Prostate gland (tissue), 2 donors: ENCODE measurements at regions not wholly inside any gene's neighbourhood (a gene's known extent, or its start where the extent isn't known, plus 50 kb on each side); places are given as distances from the start of the nearest gene placed in this dataset.

ENCODE experiments used
- DNase-seq: peaks from one replicate; pipeline ENCODE4 v3.0.0-alpha.2; 2019; ENCODE audit warnings: low spot score
- H3K27ac ChIP-seq, 2 donors: fragments of 200-600 bp; sonication (generic); 2 replicates each; pipeline ENCODE4 v1.5.1; 2017 to 2019
- H3K27me3 ChIP-seq: fragments of 200-600 bp; sonication (generic); replicated peaks from 2 replicates; pipeline ENCODE4 v1.5.1; 2019; ENCODE audit not compliant: insufficient read depth
- H3K36me3 ChIP-seq, 2 donors: fragments of 200-600 bp; sonication (generic); 1 replicate in 1 of 2; 2 replicates in 1 of 2; pipeline versions ENCODE4 v1.5.1 to v1.8.1; 2017 to 2019
- H3K4me1 ChIP-seq: fragments of 200-600 bp; sonication (generic); replicated peaks from 2 replicates; pipeline ENCODE4 v1.5.1; 2019
- H3K4me3 ChIP-seq, 2 donors: fragments of 200-600 bp; sonication (generic); 2 replicates each; pipeline ENCODE4 v1.5.1; 2017 to 2019
- H3K9me3 ChIP-seq: fragments of 200-600 bp; sonication (generic); 2 replicates; pipeline ENCODE4 v1.5.1; 2017
- POLR2A ChIP-seq: fragments of 450-650 bp; IDR thresholded peaks from one replicate; pipeline ENCODE4 v1.6.1; 2016; ENCODE audit warnings: antibody characterized with exemption, mild to moderate bottlenecking
- POLR2AphosphoS5 ChIP-seq: sonication (generic); formaldehyde crosslinking; IDR thresholded peaks from one replicate; pipeline ENCODE4 v1.6.1; 2017; ENCODE audit warnings: antibody characterized with exemption
- WGBS: methylation state at CpG from one replicate; pipeline ENCODE4 v1.1.5; 2018; 5-methylcytosine and 5-hydroxymethylcytosine counted together
- intact Hi-C: fragments of 100-400 bp; cut with DNase I; formaldehyde crosslinking; loops from one replicate; pipeline ENCODE4 v1.14.2; 2022
- TF ChIP-seq, protein P1 (sequence below), 4 experiments: fragments of 200-600 bp in 2 of 4; fragments of 450-650 bp in 2 of 4; sonication (generic) in 2 of 4; IDR thresholded peaks; 1 replicate in 3 of 4; 2 replicates in 1 of 4; pipeline ENCODE4 v1.5.1; 2016 to 2019; ENCODE audit warnings: antibody characterized with exemption in 4 of 4, mild to moderate bottlenecking in 2 of 4, moderate library complexity in 2 of 4

DNA sequence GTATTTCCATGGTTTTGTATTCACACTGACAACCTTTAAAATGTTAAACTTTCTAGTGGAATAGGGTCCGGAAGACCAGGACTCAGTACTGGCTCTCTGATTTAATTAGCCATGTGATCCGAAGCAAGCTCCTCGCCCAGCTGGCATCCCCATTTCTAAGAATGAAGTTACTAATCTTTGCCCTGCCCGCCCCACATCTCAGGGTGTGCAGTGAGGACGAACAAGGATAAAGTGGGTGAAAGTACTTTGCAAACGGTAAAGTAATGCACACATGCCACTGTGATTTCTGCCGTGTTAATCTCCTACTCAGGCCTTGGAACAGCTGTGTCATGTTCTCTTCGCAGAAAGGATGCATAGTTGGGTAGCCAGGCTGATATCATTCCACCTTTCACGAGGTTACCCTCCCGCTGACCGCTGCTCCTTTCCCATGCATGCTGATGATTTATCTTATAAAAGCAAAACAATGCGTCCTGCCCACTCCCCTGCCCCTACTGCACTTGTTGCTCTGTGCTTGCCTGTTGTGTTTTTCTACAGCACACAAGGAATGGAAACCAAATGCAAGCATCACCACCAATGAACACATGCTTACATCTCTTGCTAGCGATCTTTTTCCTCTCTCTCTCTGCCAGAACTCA, 539.0 kb downstream of the EFNB2 start:
- 86% methylated on average over 13 of the region's 13 CpGs for WGBS
- Histone ChIP-seq H3K27me3 (no peaks in the 10 kb centered on the region), H3K4me3 (no peak overlapping the region), H3K36me3 (no peaks in the 10 kb centered on the region), H3K4me1 (no peaks in the 10 kb centered on the region), H3K9me3 (no peaks in the 10 kb centered on the region), H3K27ac (no peak overlapping the region)
- intact Hi-C loops: no loop called here
- DNase-seq: no peak
- TF ChIP-seq POLR2AphosphoS5 (no peak), POLR2A (no peak)
- TF ChIP-seq, protein P1, sequence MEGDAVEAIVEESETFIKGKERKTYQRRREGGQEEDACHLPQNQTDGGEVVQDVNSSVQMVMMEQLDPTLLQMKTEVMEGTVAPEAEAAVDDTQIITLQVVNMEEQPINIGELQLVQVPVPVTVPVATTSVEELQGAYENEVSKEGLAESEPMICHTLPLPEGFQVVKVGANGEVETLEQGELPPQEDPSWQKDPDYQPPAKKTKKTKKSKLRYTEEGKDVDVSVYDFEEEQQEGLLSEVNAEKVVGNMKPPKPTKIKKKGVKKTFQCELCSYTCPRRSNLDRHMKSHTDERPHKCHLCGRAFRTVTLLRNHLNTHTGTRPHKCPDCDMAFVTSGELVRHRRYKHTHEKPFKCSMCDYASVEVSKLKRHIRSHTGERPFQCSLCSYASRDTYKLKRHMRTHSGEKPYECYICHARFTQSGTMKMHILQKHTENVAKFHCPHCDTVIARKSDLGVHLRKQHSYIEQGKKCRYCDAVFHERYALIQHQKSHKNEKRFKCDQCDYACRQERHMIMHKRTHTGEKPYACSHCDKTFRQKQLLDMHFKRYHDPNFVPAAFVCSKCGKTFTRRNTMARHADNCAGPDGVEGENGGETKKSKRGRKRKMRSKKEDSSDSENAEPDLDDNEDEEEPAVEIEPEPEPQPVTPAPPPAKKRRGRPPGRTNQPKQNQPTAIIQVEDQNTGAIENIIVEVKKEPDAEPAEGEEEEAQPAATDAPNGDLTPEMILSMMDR (IDR thresholded peaks at IDR 0.05): no peak

DNA sequence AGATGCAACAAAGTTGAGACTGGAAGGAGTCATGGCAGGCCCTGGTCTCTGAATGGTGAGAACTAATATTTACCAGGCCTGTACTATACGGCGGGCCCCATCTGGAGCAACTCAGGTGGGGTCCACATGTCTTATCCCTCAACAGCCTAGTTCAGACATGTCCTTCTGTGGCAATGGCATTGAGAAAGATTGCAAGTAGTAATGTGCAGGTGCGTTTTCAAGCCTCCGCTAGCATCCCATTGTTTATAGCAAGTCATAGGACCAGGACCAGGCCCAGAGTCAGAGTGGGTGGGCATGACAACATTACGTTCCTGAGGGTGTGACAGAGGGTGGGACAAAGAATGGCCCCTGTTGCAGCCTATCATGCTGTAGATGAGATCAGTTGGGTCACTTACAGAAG, 541.1 kb downstream of the EFNB2 start:
- no peaks in the 10 kb centered on the region for H3K36me3 ChIP-seq
- H3K9me3 ChIP-seq: no peaks in the 10 kb centered on the region
- 92% methylated on average over 5 of the region's 5 CpGs for WGBS
- TF ChIP-seq POLR2AphosphoS5 (no peak), POLR2A (no peak)
- TF ChIP-seq, protein P1 (IDR thresholded peaks at IDR 0.05): no peak
- DNase-seq: no peak
- intact Hi-C loops: no loop called here
- H3K27me3 ChIP-seq: no peaks in the 10 kb centered on the region
- no peak overlapping the region for H3K4me3 ChIP-seq
- H3K4me1 ChIP-seq: no peaks in the 10 kb centered on the region
- no peak overlapping the region for H3K27ac ChIP-seq

DNA sequence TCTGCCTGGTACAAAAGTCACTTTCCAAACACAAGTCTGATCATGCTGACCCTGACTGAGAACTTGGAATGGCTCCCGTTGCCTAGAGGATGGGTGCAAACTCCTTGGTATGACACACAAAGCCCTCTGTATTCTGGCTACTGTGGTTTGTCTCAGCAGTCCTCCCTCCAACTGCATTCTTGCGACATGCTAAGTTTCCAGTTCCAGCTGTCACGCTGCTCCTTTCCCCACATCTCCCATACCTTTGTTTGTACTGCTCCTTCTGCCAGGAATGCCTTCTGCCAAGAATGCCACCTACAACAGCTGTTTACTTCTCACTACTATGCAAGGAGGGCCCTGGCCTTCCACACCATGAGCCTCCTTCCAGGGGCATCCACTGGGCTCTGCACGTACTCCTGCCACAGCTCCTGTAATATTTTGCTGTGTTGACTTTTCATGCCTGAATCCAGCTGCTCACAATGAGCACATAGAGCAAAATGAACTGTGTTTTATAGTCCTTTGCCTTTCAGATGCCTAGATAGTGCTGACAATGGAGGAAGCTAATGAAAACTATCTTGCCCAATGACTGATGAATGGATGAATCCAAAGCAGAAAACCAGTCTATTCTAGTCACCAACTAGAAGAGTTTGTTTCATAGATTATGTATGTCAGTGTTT, 543.7 kb downstream of the EFNB2 start:
- TF ChIP-seq, protein P1 (IDR thresholded peaks at IDR 0.05): no peak
- no peak for TF ChIP-seq POLR2A
- TF ChIP-seq POLR2AphosphoS5: peak; percentile 78
- Histone ChIP-seq H3K4me3 (no peak overlapping the region), H3K27me3 (no peaks in the 10 kb centered on the region), H3K27ac (no peak overlapping the region), H3K9me3 (no peaks in the 10 kb centered on the region), H3K4me1 (no peaks in the 10 kb centered on the region), H3K36me3 (no peaks in the 10 kb centered on the region)
- WGBS: 31% methylated on average over 4 of the region's 4 CpGs
- intact Hi-C loops: no loop called here
- DNase-seq: peak; percentile 91

DNA sequence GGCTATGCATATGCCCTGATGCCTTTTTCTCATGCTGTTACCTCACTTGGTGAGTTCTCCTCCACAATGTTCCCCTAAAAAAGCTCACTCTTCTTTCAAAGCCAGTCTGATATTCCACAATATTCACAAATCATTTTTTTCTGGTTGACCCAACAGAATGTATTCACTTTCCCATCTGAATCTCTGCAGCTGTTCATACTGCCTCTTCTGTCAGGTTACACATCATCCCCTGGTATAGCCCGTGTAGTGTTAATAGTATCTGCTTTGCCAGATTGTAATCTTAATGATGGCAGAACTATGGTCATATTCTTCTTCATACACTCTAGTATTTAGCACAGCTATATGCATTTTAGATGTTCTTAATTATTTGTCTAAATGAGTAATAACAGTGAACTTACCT, 544.3 kb downstream of the EFNB2 start:
- Histone ChIP-seq H3K27ac (no peak overlapping the region), H3K4me3 (no peak overlapping the region), H3K27me3 (no peaks in the 10 kb centered on the region), H3K36me3 (no peaks in the 10 kb centered on the region), H3K4me1 (no peaks in the 10 kb centered on the region), H3K9me3 (no peaks in the 10 kb centered on the region)
- intact Hi-C loops: no loop called here
- TF ChIP-seq, protein P1 (IDR thresholded peaks at IDR 0.05): no peak
- TF ChIP-seq POLR2A (no peak), POLR2AphosphoS5 (no peak)
- WGBS: 36% methylated on average over 1 of the region's 1 CpG
- no peak for DNase-seq
